GM13976 (cell line): ENCODE measurements at regions not wholly inside any gene's neighbourhood (a gene's known extent, or its start where the extent isn't known, plus 50 kb on each side); places are given as distances from the start of the nearest gene placed in this dataset.

Experiments
- DNase-seq: peaks from one replicate; pipeline ENCODE4 v3.0.0; 2012; ENCODE audit warnings: low spot score
- in situ Hi-C: fragments of 300-500 bp; cut with MboI; formaldehyde crosslinking; loops from one replicate; pipeline ENCODE4 v1.12.0; 2022; ENCODE audit warnings: low sequenced_read_pairs, mixed read lengths, inconsistent platforms; ENCODE audit not compliant: unreplicated experiment
- TF ChIP-seq, protein P1 (sequence below): IDR thresholded peaks from 2 replicates; pipeline ENCODE4 v1.5.1; 2012; ENCODE audit warnings: borderline replicate concordance, mild to moderate bottlenecking; ENCODE audit not compliant: insufficient read depth; ENCODE audit errors: extremely low read depth, missing control alignments, control extremely low read depth

DNA sequence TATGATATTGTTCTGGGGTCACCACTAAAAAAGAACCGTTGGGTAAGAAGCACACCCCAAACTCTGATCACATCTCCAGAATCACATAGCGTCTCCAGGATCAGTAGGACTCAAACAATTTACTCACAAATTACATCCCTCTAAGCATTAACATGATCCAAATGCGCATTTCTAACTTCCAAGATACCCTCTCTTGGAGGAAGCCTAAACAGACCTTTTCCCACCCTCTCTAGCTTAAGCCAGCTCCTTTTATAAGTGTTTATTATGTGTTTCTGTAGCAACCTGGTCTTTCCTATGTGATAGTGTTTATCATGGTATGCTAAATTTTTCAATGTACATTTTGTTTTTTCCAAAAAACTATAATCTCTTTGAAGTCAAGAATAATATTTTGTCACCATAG is 1846.5 kb downstream of the OLFM4 start:
- in situ Hi-C loops: no loop called here
- TF ChIP-seq, protein P1, sequence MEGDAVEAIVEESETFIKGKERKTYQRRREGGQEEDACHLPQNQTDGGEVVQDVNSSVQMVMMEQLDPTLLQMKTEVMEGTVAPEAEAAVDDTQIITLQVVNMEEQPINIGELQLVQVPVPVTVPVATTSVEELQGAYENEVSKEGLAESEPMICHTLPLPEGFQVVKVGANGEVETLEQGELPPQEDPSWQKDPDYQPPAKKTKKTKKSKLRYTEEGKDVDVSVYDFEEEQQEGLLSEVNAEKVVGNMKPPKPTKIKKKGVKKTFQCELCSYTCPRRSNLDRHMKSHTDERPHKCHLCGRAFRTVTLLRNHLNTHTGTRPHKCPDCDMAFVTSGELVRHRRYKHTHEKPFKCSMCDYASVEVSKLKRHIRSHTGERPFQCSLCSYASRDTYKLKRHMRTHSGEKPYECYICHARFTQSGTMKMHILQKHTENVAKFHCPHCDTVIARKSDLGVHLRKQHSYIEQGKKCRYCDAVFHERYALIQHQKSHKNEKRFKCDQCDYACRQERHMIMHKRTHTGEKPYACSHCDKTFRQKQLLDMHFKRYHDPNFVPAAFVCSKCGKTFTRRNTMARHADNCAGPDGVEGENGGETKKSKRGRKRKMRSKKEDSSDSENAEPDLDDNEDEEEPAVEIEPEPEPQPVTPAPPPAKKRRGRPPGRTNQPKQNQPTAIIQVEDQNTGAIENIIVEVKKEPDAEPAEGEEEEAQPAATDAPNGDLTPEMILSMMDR: no peak
- no peak for DNase-seq

DNA sequence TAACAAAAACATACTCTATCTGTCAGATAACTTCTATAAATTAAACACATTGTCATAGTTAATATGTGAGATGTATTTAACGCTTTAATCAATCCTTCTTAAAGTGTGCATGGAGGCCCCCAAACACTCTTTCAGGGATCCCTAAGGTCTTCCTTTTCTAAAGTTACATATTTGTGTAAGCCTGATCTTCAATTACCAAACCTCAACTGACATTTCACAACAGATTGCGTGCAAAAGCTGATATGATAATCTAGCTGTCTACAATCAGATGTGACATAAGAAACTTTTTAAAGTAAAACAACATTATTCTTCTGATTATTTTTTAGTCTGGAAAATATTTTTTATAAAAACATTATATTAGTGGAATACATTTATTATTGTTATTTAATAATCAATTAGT is 1850.4 kb downstream of the OLFM4 start:
- no peak for DNase-seq
- in situ Hi-C loops: no loop called here
- TF ChIP-seq, protein P1: no peak

DNA sequence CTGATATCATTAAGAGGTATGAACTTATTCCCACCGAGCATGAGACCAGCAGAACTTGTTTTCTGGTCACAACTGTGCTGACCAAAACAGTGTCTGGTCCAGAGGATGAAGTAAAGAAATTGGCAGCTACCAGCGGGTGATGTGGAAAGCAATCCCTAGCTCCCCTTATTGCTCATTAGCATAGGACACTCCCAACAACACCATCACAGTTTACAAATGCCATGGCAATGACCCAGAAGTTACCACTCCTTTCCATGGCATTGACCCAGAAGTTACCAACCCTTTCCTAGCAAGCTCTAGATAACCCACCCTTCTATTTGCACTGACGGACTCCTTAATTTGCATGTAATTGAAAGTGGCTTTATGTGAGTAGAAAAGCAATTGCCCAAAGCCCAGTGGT is 1856.1 kb downstream of the OLFM4 start:
- TF ChIP-seq, protein P1: no peak
- in situ Hi-C loops: no loop called here
- DNase-seq: no peak

DNA sequence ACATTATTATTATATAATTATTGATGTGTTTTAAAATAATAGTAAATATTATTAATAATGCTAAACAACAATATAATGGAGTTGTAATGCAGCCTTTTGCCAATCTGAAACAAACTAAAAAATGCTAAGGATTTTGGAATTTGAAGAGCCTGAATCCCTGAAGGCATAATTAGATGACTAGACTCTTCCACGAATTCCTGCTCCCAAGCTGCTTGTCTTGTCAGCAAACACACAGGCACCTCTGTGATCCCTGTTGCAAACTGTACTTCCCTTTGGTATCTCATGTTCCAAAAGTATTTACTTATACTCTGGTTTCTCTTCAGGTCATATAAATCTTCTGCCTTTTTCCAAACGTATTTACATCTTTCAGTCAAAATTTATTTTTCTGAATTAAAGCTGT is 1862.4 kb downstream of the OLFM4 start:
- in situ Hi-C loops: no loop called here
- TF ChIP-seq, protein P1: no peak
- DNase-seq: no peak

DNA sequence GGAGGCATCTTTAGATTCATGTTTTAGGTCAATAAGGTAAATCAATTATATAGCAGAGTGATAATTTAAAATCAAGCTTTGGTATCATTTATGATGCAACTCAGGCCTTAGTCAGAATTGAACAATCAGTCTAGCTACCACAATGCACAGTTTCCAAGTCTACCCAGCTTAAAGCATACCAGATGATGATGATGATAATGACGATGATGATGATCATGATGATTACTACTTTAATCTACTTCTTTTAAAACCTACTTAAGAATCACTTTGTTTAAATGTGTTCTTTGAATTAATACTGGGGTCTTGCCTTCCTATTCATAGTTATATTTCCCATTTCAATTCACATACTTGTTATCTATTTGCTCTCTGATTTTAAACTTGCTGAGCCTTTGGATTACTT is 1872.7 kb downstream of the OLFM4 start:
- TF ChIP-seq, protein P1: no peak
- in situ Hi-C loops: no loop called here
- no peak for DNase-seq

DNA sequence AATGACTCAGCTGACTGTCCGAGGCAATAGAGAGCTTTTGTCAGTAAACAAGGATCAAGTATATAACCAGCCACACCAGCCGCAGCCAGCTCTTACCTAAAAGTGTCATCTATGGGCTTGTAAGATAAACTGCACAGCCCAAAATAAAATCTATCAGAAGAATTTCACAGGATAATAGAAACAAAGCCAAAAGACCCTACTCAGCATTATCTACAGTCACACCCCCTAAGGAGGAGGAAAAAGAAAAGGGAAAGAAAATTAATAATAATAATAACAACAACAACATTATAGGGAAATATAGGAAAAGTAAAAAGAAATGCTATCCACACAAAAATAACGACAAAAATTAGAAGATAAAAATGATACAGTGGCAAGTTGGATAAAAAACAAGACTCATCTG is 1883.8 kb downstream of the OLFM4 start:
- no peak for DNase-seq
- TF ChIP-seq, protein P1: no peak
- in situ Hi-C loops: no loop called here

DNA sequence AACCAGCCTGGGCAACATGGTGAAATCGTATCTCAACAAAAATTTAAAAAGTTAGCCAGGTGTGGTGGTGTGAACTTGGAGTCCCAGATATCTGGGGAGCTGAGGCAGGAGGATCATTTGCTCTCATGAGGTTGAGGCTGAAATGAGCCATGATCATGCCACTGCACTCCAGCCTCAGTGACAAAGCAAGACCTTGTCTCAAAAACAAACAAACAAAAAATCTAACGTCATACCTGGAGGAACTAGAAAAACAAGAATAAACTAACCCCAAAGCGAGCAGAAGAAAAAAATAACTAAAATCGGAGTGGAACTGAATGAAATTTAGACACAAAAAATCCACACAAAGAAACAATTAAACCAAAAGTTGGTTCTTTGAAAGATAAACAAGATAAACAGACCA is 1885.1 kb downstream of the OLFM4 start:
- TF ChIP-seq, protein P1: no peak
- in situ Hi-C loops: no loop called here
- no peak for DNase-seq
